ENCODE measurements at regions not wholly inside any gene's neighbourhood (a gene's known extent, or its start where the extent isn't known, plus 50 kb on each side); places are given as distances from the start of the nearest gene placed in this dataset.

- TF ChIP-seq CTCF (IDR thresholded peaks at IDR 0.05; ENCODE audit: insufficient read depth, low read length) = no peak
- TF ChIP-seq GABPA (IDR thresholded peaks at IDR 0.05; ENCODE audit: low read depth) = no peak
- no peak for TF ChIP-seq POLR2AphosphoS5 (IDR thresholded peaks at IDR 0.05; ENCODE audit: low read depth)
- TF ChIP-seq, protein P1, sequence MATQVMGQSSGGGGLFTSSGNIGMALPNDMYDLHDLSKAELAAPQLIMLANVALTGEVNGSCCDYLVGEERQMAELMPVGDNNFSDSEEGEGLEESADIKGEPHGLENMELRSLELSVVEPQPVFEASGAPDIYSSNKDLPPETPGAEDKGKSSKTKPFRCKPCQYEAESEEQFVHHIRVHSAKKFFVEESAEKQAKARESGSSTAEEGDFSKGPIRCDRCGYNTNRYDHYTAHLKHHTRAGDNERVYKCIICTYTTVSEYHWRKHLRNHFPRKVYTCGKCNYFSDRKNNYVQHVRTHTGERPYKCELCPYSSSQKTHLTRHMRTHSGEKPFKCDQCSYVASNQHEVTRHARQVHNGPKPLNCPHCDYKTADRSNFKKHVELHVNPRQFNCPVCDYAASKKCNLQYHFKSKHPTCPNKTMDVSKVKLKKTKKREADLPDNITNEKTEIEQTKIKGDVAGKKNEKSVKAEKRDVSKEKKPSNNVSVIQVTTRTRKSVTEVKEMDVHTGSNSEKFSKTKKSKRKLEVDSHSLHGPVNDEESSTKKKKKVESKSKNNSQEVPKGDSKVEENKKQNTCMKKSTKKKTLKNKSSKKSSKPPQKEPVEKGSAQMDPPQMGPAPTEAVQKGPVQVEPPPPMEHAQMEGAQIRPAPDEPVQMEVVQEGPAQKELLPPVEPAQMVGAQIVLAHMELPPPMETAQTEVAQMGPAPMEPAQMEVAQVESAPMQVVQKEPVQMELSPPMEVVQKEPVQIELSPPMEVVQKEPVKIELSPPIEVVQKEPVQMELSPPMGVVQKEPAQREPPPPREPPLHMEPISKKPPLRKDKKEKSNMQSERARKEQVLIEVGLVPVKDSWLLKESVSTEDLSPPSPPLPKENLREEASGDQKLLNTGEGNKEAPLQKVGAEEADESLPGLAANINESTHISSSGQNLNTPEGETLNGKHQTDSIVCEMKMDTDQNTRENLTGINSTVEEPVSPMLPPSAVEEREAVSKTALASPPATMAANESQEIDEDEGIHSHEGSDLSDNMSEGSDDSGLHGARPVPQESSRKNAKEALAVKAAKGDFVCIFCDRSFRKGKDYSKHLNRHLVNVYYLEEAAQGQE (IDR thresholded peaks at IDR 0.05; ENCODE audit: insufficient replicate concordance, low read depth) = no peak
Measured at GRCh38 chr4:181701214-181701613, 542.0 kb upstream of the TENM3 start.

Measured in HL-60 (cell line).